ENCODE measurements at regions not wholly inside any gene's neighbourhood (a gene's known extent, or its start where the extent isn't known, plus 50 kb on each side); places are given as distances from the start of the nearest gene placed in this dataset.

DNA sequence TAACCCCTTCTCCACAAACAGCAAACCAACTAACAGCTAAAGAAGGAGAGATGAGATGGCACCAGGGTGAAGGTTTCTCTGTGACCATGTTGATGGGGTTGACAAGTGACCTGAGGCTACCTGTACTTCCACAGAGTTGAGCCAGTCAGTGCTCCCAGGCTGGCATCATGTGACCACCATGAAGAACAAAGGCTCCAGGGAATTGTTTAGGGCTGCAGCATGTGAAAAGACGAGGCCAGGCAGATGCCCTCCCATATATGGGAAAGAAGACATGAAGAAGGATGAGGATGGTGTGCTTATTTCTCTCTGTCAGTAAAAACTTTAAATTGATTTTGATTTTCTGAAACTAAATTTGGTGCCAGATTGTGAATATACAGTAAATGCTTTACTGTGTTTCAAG, 220.6 kb downstream of the OLFM4 start:
- intact Hi-C loops (cut with DNase I; ENCODE audit: low total_unique reads), result no loop called here
- no peak for TF ChIP-seq CTCF (IDR thresholded peaks at IDR 0.05)
- no peak for TF ChIP-seq POLR2A (IDR thresholded peaks at IDR 0.05)
- 47 to 79% methylated on average over 1 of the region's 1 CpG for WGBS, 2 donors
- no peak for DNase-seq (ENCODE audit: low spot score in 2 of 2)
- no peak overlapping the region for H3K4me3 ChIP-seq (ENCODE audit: low read depth, poor library complexity, severe bottlenecking)

GRCh38 chr13:53250272-53250875, 221.8 kb downstream of the OLFM4 start:
- H3K4me3 ChIP-seq (ENCODE audit: low read depth, poor library complexity, severe bottlenecking), result no peak overlapping the region
- 22 to 24% methylated on average over 6 of the region's 6 CpGs for WGBS, 2 donors
- intact Hi-C loops (cut with DNase I; ENCODE audit: low total_unique reads), result no loop called here
- DNase-seq (ENCODE audit: low spot score in 2 of 2), result peak in 1 of 2 donors; percentile 18
- no peak for TF ChIP-seq CTCF (IDR thresholded peaks at IDR 0.05)
- no peak for TF ChIP-seq POLR2A (IDR thresholded peaks at IDR 0.05)

- TF ChIP-seq POLR2A (IDR thresholded peaks at IDR 0.05) (no peak), CTCF (IDR thresholded peaks at IDR 0.05) (no peak)
- no peak for DNase-seq (ENCODE audit: low spot score in 2 of 2)
- H3K4me3 ChIP-seq (ENCODE audit: low read depth, poor library complexity, severe bottlenecking), result no peak overlapping the region
- 73 to 87% methylated on average over 1 of the region's 1 CpG for WGBS, 2 donors
- intact Hi-C loops (cut with DNase I; ENCODE audit: low total_unique reads), result no loop called here
These were observed 222.4 kb downstream of the OLFM4 start for GRCh38 chr13:53250977-53251376.

DNA sequence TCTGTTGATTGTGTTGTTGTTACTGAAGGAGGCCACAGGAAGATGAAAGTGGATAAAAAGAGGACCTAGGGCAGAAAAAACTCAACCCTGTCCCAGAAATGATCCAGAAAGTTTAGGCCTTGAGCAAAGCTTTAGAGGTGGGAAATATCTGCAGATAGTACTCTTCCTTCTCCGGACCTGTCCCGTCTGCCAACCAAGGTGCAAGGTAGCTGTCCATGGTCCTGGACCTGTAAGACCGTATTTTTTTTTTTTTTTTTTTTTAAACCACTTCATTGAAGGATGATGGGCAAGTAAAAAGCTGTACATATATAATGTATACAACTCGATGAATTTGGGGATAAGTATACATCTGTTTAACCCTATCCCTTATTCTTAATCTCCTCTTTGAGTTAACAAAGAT, 225.9 kb downstream of the OLFM4 start:
- intact Hi-C loops (cut with DNase I; ENCODE audit: low total_unique reads), result no loop called here
- DNase-seq (ENCODE audit: low spot score in 2 of 2), result no peak
- TF ChIP-seq CTCF (IDR thresholded peaks at IDR 0.05) (no peak), POLR2A (IDR thresholded peaks at IDR 0.05) (no peak)
- WGBS, 2 donors, result 30 to 34% methylated on average over 4 of the region's 4 CpGs
- no peak overlapping the region for H3K4me3 ChIP-seq (ENCODE audit: low read depth, poor library complexity, severe bottlenecking)

- intact Hi-C loops (cut with DNase I; ENCODE audit: low total_unique reads), result no loop called here
- WGBS, 2 donors, result 88 to 89% methylated on average over 5 of the region's 5 CpGs
- no peak for TF ChIP-seq POLR2A (IDR thresholded peaks at IDR 0.05)
- TF ChIP-seq CTCF (IDR thresholded peaks at IDR 0.05), result no peak
- no peak for DNase-seq (ENCODE audit: low spot score in 2 of 2)
- H3K4me3 ChIP-seq (ENCODE audit: low read depth, poor library complexity, severe bottlenecking), result no peak overlapping the region
These were observed 227.2 kb downstream of the OLFM4 start for GRCh38 chr13:53255795-53256194.

DNA sequence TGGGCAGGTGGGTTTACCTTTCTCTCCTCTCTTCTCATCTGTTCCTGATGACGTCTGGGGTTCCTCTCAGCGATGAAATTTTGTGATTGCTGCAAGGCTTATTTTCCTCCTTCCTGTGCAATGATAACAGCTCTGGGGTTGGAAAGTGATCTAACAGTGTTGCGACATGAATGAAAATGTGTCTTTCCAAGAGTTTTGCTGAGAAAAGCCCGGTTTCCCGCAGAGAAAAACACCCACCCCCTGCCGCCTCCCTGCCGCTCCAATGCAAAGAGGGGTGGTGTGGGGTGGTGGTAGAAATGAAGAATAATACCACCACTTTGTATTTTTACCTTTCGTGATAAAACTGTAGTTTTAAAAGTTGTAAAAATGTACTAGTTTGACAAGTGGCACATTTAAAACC, 232.0 kb downstream of the OLFM4 start:
- 50 to 63% methylated on average over 8 of the region's 8 CpGs for WGBS, 2 donors
- TF ChIP-seq CTCF (IDR thresholded peaks at IDR 0.05) (no peak), POLR2A (IDR thresholded peaks at IDR 0.05) (no peak)
- DNase-seq (ENCODE audit: low spot score in 2 of 2), result no peak
- intact Hi-C loops (cut with DNase I; ENCODE audit: low total_unique reads), result no loop called here
- no peak overlapping the region for H3K4me3 ChIP-seq (ENCODE audit: low read depth, poor library complexity, severe bottlenecking)
